22Rv1 (cell line): ENCODE measurements at regions not wholly inside any gene's neighbourhood (a gene's known extent, or its start where the extent isn't known, plus 50 kb on each side); places are given as distances from the start of the nearest gene placed in this dataset.

Experiments used
- ZFX ChIP-seq: fragments of 450-650 bp; IDR thresholded peaks from 2 replicates; pipeline ENCODE4 v1.6.1; 2017; ENCODE audit warnings: antibody characterized with exemption, borderline replicate concordance
- TF ChIP-seq, protein P1 (sequence below): fragments of 450-650 bp; IDR thresholded peaks from 2 replicates; pipeline ENCODE4 v1.5.1; 2017; ENCODE audit warnings: mild to moderate bottlenecking

DNA sequence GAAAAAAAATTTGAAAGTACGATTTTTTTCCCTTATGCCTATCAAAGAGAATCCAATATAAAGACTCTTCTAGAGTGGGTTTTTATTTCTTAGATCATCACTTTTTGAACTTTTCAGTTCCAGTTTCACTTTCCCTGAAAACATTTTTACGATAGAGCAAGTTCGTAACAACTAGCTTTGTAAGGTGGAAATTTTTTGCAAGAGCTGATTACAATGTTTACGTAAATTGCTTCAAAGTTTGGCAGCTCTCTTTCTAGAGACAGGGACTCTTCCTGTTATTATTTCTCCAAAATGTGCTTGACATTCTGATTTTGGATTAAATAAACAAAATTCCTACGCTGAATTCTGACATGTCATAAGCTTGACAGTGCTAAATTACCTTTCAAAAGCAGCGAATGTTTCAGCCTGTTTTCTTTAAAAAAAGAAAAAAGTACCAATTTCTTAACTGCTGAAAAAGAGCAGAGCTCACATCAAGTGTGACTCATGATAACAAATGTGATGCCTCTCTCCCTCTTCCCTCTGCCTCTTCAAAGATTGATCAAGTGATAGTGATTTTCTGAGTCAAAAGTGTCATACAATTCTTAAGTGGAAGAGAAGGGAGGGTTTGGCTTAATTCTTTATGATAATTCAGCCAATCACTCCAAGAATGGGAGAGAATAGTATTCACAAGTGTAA is 175.2 kb downstream of the KCNJ2 start:
- TF ChIP-seq, protein P1, sequence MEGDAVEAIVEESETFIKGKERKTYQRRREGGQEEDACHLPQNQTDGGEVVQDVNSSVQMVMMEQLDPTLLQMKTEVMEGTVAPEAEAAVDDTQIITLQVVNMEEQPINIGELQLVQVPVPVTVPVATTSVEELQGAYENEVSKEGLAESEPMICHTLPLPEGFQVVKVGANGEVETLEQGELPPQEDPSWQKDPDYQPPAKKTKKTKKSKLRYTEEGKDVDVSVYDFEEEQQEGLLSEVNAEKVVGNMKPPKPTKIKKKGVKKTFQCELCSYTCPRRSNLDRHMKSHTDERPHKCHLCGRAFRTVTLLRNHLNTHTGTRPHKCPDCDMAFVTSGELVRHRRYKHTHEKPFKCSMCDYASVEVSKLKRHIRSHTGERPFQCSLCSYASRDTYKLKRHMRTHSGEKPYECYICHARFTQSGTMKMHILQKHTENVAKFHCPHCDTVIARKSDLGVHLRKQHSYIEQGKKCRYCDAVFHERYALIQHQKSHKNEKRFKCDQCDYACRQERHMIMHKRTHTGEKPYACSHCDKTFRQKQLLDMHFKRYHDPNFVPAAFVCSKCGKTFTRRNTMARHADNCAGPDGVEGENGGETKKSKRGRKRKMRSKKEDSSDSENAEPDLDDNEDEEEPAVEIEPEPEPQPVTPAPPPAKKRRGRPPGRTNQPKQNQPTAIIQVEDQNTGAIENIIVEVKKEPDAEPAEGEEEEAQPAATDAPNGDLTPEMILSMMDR, result no peak
- TF ChIP-seq ZFX, result no peak
